GM19438 (cell line): ENCODE measurements at regions not wholly inside any gene's neighbourhood (a gene's known extent, or its start where the extent isn't known, plus 50 kb on each side); places are given as distances from the start of the nearest gene placed in this dataset.

Experiments
- ATAC-seq: cut with Tn5 transposase; IDR thresholded peaks from one replicate; pipeline ENCODE4 v1.9.1; 2021; ENCODE audit warnings: low read depth; ENCODE audit not compliant: unreplicated experiment

DNA sequence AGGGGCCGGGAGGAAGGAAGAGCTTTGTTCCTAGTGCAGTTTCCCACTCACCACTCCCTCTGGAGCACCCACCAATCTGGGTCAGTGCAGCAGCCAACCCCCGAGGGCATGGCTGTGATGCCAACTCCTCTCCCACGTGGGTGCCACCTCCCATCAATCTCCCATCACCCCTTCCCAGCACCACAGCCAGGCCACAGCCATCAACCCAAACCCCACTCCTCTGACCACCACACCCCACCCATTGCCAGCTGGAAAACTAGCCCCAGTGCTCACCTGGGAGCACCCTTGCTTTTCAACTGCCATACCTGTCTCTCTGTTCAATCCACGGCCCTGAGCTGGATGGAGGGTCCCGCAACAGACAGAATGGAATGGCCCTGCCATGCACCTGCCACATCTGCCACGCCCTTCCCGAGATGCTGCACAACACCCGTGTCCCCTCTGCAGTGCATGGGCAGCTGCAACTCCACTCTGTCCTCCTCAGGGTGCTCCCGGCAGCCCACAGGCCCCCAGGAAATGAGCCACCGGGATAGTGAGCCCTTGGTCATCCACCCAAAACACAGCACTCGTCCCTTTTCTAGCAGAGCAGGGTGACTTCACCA lies 112.4 kb upstream of the ID2 start:
- ATAC-seq = no peak

DNA sequence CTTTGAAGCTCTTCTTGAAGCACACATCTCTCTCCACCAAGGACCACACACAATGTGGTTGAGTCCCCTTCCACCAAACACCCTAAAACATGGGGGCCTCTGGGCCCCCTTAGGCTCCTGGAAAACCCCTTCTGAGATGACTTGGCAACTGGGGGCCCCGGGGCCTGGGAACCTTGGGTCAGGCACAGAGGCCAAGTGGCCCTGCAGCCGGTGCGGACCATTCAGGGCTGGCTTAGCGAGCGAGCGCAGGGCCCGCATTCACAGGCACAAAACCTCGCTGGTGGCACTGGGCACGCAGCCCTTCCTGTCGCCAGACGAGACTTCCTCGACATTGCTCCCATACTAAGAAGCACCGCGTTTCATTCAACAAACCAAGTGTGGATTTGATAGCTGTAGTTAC lies 111.2 kb upstream of the ID2 start:
- no peak for ATAC-seq

DNA sequence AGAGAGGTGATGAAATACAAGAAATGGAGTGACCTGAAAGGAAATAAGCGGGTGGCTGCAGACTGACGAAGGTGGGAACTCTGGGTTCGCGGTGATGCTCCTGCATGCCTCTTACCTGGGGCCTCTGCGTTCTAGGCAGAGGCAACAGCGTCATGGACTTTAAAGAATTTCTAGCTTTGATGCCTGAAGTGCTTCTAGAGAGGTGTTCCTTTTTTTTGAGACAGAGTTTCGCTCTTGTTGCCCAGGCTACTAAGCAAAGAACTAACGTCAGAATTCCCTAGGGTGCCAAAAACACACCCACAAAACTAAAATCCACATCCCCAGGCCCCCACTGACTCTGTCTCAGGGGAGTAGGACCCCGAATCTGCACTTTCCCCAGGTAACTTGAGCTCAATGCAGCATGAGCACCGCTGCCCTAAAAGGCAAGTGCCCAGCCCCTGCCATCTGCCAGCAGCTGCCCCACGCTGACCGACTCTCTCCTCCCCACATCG lies 110.5 kb upstream of the ID2 start:
- ATAC-seq = no peak

DNA sequence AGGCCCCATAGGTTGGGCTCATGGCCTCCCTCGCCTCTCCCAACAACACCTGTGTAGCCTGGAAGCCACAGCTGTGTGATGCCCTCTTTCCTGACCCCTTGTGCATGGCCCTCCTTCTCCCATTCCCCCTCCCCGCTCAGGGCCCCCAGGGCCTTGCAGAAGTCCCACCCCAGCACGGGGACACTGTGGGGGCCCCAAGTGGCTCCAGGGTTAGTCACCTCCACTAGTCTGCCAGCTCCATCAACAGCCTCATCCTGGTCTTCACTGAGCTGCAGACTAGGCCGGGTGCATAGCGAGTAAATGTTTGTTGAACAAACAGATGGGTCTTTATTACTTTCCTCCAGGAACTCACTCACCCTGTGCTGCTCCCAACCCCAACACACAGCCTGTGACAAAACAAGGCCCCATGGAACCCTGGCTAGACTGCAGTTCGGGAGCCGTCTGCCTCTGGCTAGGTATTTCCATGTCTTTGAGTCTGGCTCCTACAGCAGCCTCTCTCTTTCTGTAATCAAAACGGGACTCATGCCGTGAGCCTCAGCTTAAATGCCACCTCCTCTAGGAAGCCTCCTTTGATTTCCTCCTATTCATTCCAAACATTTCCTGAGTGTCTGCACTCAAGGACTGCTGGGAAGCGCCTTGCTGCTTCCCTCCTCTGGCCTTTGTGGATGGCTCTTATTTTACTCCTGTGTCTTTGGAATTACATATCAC lies 109.9 kb upstream of the ID2 start:
- no peak for ATAC-seq

DNA sequence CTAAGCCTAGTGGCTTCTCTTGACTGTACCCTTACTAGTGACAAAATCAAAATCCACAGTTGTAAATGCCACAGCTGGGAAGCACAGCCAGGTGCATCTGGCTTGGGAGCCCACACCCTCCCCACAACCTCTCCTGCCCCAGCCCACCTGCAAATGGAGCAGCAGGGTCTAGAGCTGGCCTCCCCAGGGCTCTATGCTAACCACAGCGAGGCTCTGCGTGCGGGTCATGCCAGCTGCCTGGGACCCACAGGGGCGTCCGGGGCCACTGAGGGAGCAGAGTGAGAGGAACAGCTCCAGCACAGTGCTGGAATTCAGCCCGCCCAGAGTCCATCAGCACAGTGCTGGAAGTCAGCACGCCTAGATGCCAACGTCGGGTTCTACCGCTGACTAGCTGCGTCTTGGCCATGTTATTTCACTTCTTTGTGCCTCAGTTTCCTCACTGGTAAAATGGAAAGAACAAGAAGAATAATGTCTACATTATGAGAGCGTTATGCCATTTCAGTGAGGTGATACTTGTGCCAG lies 109.1 kb upstream of the ID2 start:
- no peak for ATAC-seq

DNA sequence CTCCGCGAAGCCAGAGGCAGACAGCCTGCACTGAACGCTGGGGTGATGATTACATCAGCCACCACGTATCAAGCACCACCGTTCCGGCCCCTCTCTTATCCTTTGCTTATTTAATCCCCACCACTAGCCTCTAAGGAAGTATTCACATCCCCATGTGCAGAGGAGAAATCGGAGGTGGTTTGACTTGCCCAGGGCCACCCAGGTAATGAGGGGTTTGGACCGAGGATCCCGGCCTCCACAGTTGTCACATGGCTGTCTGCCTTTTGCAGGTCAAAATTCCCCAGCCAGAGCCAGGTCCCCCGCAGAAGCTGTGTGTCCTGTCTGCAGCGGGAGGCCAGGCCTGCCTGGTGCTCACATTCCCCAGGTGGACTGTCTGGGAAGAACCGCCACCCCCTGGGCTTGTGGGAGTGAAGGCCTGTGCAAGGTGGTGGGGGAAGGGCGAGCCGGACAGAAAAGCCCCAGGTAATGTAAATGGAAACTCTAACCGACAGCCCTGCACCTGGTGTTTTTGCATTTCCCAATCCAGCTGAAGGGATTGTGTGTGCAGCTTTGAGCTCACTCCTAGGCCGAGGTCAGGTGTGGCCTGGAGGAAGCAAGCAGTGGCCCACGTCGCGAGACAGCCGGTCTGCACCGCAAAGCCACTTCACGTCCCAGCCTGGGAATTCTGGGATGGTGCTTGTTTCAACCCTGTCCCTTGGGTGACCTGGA lies 108.5 kb upstream of the ID2 start:
- no peak for ATAC-seq

DNA sequence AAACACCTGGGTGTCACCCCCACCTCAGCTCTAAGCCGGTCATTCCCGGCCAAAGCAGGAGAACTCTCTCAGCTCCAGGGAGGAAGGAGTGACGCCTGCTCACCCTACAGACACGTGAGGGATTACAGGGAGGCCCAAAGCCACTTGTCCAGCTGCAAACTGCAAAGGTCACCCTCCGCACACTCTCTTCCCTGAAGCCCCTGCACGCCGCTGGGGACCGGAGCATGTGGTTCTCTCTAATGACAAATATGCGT lies 108.0 kb upstream of the ID2 start:
- ATAC-seq = peak; percentile 6

DNA sequence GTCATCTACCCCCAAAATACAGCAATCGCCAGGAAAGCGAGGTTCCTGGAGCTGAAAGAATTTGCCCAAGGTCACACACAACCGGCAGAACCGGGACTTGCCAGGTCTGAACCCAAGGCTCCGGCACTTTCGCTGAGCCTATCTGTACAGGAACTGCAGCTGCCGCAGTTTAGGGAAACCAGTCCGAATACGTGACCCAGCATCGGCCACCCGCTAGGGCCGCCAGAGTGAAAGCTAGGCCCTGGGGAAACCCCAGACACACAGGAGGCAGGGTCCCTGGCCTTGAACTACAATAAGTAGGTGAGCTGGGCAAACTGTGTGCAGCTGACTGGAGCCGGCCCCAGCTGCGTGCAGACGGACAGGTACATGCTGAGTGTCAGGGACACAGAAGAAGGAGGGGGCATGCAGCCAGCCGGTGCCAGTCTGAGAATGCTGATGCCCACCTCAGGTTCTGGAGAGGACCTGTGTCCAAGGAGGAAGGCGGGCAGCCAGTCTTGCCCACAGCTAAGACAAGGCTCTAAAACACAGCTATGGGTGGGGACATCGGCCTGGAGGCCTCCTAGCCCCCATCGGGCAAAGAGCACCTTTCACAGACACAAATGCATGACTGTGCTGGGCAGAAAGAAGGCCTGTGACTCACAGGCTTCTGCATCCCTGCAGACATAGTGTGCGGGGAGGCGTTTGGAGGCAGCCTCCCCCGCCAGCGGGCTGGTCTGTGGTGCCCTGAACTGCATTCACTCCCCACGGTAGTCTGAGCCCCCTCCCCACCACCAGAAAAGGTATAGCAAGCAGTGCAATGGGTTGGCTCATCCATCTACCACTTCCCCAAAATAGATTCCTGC lies 107.4 kb upstream of the ID2 start:
- ATAC-seq = peak; percentile 70

DNA sequence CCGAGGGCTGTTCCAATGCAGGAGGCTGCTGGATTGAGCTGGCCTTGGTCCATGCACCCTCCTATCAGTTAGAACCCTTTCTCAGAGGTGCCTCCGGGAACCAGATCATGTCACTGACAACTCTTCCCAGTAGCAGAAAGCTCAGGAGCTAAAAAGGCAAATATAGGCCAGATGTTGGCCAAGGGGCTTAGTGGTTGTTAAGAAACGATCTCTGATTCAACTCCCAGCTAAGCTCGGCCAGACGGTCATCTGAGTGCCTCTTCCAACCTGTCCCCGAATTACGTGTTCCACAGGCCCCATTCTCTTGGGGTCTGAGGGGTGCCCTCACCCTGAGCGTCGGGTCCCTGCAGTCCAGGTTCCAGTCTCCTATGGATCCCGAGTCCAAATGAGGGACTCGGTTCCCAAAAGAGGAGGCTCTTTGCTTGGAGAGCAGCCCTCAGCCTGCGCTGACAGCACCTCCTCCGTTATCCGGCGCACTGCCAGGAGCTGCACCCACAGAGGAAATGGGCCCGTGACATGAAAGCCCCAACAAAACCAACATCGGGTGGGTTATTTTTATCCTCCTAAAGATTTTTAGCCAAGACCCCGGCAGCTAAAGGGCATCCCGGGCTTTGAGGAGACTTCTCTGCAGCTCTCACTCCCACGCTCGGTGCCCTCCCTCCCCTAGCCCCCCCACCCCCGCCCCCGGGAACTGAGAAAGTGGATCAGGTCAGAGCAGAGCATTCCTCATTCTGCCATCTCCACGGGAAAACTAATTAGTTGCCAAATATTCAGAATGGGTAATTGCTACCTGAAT lies 106.6 kb upstream of the ID2 start:
- ATAC-seq = no peak

DNA sequence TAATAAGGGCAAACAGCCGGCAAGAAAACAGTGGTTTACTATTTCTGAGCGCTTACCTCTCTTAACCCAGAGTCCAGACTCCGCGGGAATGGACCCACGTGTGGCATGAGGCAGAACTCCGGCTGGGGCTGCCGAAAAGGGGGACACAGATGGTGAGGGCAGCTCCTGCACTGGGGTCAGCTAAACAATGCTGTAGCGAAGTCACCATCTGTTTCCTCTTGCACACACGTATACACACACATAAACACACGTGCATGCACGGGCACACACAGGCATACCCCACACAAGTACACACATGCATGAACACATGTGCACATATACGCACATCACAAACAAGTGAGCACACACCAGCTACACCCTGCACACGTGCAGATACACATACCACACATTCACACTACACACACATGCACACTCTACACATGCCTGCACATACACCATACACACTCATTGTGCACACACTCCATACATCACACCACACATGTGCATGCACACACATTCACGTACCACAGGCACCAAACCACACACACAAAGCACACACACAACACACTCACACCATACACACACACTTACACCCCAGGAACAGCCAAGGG lies 105.9 kb upstream of the ID2 start:
- ATAC-seq = no peak

DNA sequence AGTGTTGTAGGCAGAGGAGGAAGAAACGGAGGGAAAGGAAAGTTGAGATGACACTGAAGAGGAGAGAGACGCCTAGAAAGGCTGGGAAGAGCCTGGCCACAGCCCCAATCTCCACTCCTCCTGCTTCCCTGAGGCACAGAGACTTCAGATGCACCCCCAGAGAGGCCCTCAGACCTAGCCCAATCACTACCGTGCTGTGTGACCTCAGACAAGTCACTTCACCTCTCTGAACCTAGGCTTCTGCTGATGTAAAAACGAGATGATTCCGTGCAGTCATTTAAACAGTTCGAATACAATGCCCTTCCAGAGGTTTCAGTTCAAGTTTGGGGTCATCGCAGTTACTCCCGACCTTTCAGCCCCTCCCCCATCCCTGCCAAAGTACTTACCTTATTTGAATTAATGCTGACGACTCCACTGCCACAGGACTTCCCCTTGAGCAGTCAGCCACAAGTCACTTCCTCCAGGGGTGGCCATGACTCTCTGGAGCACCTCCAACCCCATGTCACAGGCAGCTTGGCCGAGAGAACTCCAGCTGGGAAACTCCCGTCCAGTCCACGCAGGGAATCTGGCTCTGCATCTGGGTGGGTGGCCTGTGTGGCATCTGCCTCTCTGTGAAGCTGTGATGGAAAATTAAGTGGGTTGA lies 105.2 kb upstream of the ID2 start:
- ATAC-seq = no peak

DNA sequence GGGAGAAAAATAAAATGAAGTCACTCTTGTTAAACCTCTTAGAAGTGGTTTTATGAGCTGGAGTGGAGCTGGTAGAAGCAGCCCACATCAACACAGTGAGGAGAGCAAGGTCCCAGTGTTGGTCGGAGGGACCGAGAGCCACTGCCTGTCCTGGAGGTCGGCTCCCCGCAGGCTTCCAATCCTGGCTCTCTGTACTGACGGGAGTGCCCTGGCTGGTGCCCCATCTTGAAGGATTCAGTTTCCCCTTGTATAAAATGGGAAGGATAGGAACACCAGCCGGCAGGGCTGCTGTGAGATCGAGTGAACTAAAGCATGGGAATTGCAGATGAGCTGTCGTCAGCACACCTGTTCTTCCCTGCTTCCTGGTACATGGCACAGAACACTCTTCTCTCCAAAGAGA lies 104.3 kb upstream of the ID2 start:
- no peak for ATAC-seq

DNA sequence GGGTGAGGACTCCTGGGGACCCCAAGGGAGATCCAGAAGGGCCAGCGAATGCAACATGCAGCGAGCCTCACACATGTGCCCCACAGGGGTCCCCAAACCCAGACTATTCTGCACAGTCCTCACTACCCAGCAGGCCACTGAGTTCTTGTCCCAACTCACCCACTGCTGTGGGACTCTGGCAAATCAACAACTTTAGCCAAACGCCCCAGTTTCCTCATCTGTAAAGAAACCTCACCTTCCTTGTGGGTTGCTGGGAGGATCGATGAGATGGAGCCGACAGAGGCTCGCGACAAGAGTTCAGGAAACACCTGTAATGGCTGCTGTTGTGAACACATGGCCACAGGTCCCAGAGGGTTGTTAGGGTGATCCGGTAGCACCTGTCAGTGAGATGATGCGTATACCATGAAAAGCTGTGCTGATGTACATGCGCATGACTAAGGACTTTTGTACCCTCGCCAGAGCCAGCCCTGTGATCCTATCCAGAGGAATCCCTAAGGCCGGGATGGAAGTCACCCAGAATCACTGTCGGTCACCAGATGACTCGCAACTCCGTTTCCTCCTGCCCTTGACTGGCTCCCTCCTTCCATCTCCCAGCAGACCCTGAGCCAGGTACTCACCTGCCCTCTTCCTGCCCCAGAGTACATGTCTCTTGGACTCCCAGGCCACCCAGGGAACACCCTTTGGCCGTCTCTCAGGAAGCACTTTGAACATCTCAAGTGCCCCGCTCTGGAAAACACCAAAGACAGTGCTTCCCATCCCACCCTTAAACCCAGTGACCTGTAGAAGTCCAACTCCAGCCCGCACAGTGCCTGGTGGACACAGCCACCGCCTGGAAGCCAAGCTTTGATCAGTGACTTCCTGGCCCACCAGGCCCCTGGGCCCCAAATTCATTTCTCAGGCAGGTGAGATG lies 103.3 kb upstream of the ID2 start:
- ATAC-seq = no peak

DNA sequence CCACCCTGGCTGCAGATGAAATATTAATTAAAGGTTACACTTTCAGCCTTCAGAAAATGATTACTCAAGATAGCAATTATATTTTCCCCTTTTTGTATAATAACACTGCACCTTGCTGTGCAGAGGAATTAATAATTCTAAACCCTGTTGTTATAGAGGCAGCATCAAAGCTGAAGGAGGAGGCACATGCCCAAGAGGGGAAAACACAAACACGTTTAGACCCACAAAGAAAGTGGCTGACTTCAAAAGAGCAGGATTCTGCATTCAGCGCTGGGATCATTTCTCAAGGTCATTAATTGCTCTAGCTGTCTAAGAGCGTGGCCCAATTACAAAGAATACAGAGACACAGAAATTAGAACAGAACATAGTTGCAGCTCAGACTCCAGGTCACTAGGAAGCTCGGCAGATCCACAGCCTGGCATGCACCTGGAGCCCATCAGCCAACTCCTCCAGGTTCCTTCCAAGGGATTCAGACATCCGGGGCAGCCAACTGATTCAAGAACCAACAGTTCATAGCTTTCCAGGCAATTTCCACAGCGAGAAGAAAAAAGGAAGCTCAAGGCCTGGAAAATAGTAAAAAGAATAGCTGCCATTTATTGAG lies 102.3 kb upstream of the ID2 start:
- no peak for ATAC-seq

DNA sequence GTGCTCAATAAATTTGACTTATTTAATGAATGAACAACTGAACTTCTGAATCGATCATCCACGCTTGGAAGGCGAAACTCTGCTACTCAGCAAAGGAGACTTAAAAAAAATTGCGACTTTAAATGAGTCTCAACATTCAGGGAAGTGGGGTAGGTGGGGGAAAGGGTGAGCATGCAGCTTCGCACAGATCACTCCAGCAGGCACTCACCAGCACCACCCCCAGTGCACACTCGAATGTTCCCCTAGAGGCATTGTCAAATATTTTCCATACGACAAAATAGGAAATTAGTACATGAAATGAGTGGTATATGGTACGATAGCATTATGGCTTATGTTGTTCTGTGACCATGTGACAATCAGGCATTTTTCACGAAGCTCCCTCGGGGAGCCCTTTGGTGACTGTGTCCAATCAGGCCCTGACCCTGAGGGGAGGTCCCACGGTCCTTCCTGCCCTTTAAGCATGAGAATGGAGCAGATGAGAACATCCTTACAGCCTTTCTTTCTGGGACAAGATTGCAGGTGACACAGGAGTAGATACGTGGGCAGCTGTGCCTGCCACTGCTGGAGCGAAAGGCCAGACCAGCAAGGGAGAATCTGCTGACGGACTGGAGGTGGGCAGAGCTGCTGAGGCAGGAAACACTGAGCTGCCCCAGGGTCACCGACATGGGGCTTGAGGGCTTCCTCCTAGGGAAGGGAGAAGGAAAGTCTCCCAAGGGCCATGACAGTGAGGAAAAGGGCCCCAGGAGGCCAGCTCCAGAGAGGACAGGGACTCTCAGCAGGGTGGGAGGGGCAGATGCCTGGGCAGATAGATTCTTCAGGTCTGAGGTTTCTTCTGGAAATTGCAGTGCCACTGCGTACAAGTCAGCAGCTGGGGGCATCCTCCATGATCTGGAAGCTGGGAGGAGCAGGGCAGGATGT lies 101.3 kb upstream of the ID2 start:
- ATAC-seq = no peak

DNA sequence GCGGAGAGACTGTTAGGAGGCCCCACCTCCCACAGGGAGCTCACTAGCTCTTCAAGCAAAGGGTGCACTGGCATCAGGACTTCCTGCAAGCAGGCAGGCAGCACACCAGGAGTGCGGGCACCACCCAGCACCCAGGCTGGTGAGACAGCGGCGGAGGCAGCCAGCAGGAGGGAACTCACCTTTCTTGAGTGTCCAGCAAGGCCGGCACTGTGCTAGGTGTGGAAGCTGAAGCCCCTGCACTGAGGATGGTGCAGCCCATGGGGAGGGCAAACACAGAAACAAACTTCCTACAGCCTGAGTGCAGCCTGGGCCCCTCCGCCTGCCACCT lies 100.7 kb upstream of the ID2 start:
- no peak for ATAC-seq

DNA sequence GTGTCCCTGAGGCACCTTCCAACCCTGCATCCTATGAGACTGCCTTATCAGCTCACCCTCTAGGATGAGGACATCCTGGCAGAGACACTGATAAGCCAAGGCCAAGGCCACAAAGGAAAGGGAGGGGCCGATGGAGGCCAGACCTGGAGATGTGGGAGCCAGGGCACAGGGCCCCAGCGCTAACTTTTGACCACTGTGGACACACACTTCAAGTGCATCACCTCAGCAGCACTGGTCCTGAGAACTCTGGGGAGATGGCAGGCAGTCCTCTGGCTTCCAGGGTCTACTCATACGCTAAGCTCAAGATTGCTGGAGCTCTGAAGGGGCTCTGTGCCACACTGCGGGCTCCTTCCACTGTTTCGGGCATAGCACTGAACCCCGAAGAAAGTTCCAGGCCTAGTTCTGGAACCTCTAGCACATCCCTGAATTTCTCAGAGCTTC lies 100.2 kb upstream of the ID2 start:
- no peak for ATAC-seq
